H1 (cell line): ENCODE measurements at regions not wholly inside any gene's neighbourhood (a gene's known extent, or its start where the extent isn't known, plus 50 kb on each side); places are given as distances from the start of the nearest gene placed in this dataset.

Experiments used
- CTCF ChIA-PET: fragments of 300-600 bp; sonication (Branson Sonifier 250); formaldehyde crosslinking; loops from one replicate; lab custom pipeline; 2021; ENCODE audit not compliant: partially characterized antibody; lab: Charles Lee
- POLR2A ChIA-PET: fragments of 300-600 bp; sonication (Branson Sonifier 250); formaldehyde crosslinking; loops from one replicate; lab custom pipeline; 2021; ENCODE audit warnings: inconsistent platforms; ENCODE audit not compliant: partially characterized antibody; lab: Charles Lee
- DNase-seq, 2 experiments: peaks; one replicate each; pipeline versions ENCODE4 v3.0.0 to v3.0.0-alpha.2; 2010 to 2022; ENCODE audit warnings: low spot score in 2 of 2, low read depth in 1 of 2, mixed read lengths in 1 of 2
- FAIRE-seq: peaks from 2 replicates; lab custom pipeline; 2011; peaks lifted over from hg19 to GRCh38; lab: Jason Lieb, UNC
- H2AFZ ChIP-seq: 2 replicates; pipeline ENCODE4 v1.8.1; 2012; ENCODE audit warnings: low read length, inconsistent platforms
- H2AK5ac ChIP-seq: 2 replicates; pipeline ENCODE4 v1.6.1; 2013; ENCODE audit warnings: low read depth, low read length
- H2BK120ac ChIP-seq: replicated peaks from 2 replicates; pipeline ENCODE3; 2013; ENCODE audit warnings: low read depth, low read length, inconsistent platforms
- H2BK12ac ChIP-seq: 2 replicates; pipeline ENCODE4 v1.6.1; 2013; ENCODE audit warnings: low read depth, low read length
- H2BK15ac ChIP-seq: 2 replicates; pipeline ENCODE4 v1.6.1; 2013; ENCODE audit warnings: low read length
- H2BK20ac ChIP-seq: 2 replicates; pipeline ENCODE4 v1.6.1; 2013; ENCODE audit warnings: low read length
- H2BK5ac ChIP-seq: 2 replicates; pipeline ENCODE4 v1.6.1; 2013; ENCODE audit warnings: low read depth, low read length
- H3K14ac ChIP-seq: 2 replicates; pipeline ENCODE4 v1.6.1; 2013; ENCODE audit warnings: inconsistent platforms; ENCODE audit not compliant: insufficient read length
- H3K18ac ChIP-seq: 2 replicates; pipeline ENCODE4 v1.6.1; 2013; ENCODE audit warnings: low read length; ENCODE audit errors: extremely low read depth
- H3K23ac ChIP-seq: 2 replicates; pipeline ENCODE4 v1.6.1; 2013; ENCODE audit warnings: inconsistent platforms; ENCODE audit not compliant: insufficient read length
- H3K23me2 ChIP-seq: 2 replicates; pipeline ENCODE4 v1.6.1; 2013; ENCODE audit warnings: low read depth, low read length
- H3K27ac ChIP-seq: 2 replicates; pipeline ENCODE4 v1.6.1; 2011; ENCODE audit warnings: low read depth, low read length, inconsistent platforms
- H3K27me3 ChIP-seq, 4 experiments: replicated peaks in 1 of 4; 1 replicate in 1 of 4; 2 replicates in 3 of 4; pipeline versions ENCODE4 v1.6.1 to v1.8.1; 2011 to 2013; ENCODE audit warnings: low read length in 3 of 4, mild to moderate bottlenecking in 3 of 4, inconsistent platforms in 2 of 4, mixed read lengths in 2 of 4, moderate library complexity in 1 of 4; ENCODE audit not compliant: control insufficient read depth in 3 of 4, insufficient read depth in 3 of 4; ENCODE audit errors: extremely low read depth in 1 of 4
- H3K36me3 ChIP-seq, 4 experiments: 2 replicates each; pipeline versions ENCODE4 v1.6.1 to v1.8.1; 2011 to 2013; ENCODE audit warnings: mild to moderate bottlenecking in 4 of 4, low read length in 3 of 4, moderate library complexity in 2 of 4, control low read depth in 1 of 4, inconsistent platforms in 1 of 4; ENCODE audit not compliant: insufficient read depth in 4 of 4, control insufficient read depth in 2 of 4
- H3K4ac ChIP-seq: replicated peaks from 2 replicates; pipeline ENCODE3; 2013; ENCODE audit warnings: low read length, low read depth, mixed read lengths, inconsistent platforms; ENCODE audit not compliant: insufficient read length
- H3K4me1 ChIP-seq, 4 experiments: replicated peaks in 1 of 4; 1 replicate in 1 of 4; 2 replicates in 3 of 4; pipeline versions ENCODE4 v1.6.1 to v1.8.1; 2011 to 2013; ENCODE audit warnings: low read length in 3 of 4, inconsistent platforms in 2 of 4, mixed read lengths in 1 of 4; ENCODE audit not compliant: insufficient read depth in 4 of 4, control insufficient read depth in 3 of 4
- H3K4me2 ChIP-seq, 2 experiments: 2 replicates each; pipeline versions ENCODE4 v1.6.1 to v1.8.1; 2011 to 2013; ENCODE audit warnings: low read depth in 2 of 2, low read length in 2 of 2, control low read depth in 1 of 2, inconsistent platforms in 1 of 2, mild to moderate bottlenecking in 1 of 2; ENCODE audit not compliant: insufficient read depth in 1 of 2
- H3K4me3 ChIP-seq, 4 experiments: fragments of 200-600, 300-600 bp in 1 of 4; sonication (generic), shearing (Covaris generic), sonication (Bioruptor Twin) in 1 of 4; 2 replicates each; pipeline versions ENCODE4 v1.5.1 to v1.8.1; 2011 to 2016; ENCODE audit warnings: low read length in 4 of 4, low read depth in 3 of 4, control low read depth in 2 of 4, inconsistent platforms in 2 of 4, mild to moderate bottlenecking in 2 of 4, mixed read lengths in 1 of 4, moderate library complexity in 1 of 4; ENCODE audit not compliant: insufficient read depth in 2 of 4; ENCODE audit errors: extremely low read depth in 1 of 4
- H3K56ac ChIP-seq: replicated peaks from 2 replicates; pipeline ENCODE3; 2013; ENCODE audit warnings: low read depth, mild to moderate bottlenecking, mixed read lengths, low read length, inconsistent platforms; ENCODE audit not compliant: insufficient read length
- H3K79me1 ChIP-seq: 2 replicates; pipeline ENCODE4 v1.6.1; 2013; ENCODE audit warnings: low read depth, low read length, control low read depth
- H3K79me2 ChIP-seq, 2 experiments: 2 replicates each; pipeline versions ENCODE4 v1.6.1 to v1.8.1; 2012 to 2013; ENCODE audit warnings: low read length in 2 of 2, mild to moderate bottlenecking in 2 of 2, inconsistent platforms in 1 of 2; ENCODE audit not compliant: insufficient read depth in 2 of 2, control insufficient read depth in 1 of 2
- H3K9ac ChIP-seq, 4 experiments: replicated peaks in 1 of 4; 1 replicate in 1 of 4; 2 replicates in 3 of 4; pipeline versions ENCODE4 v1.6.1 to v1.8.1; 2011 to 2013; ENCODE audit warnings: low read depth in 3 of 4, low read length in 3 of 4, control low read depth in 2 of 4, mild to moderate bottlenecking in 2 of 4, moderate library complexity in 2 of 4, inconsistent platforms in 1 of 4; ENCODE audit errors: extremely low read depth in 1 of 4
- H3K9me3 ChIP-seq, 2 experiments: 2 replicates each; pipeline versions ENCODE4 v1.6.1 to v1.8.1; 2012 to 2013; ENCODE audit warnings: mild to moderate bottlenecking in 2 of 2, moderate library complexity in 2 of 2, control low read depth in 1 of 2, inconsistent platforms in 1 of 2, low read depth in 1 of 2, low read length in 1 of 2, mixed read lengths in 1 of 2; ENCODE audit not compliant: insufficient read depth in 2 of 2
- H4K20me1 ChIP-seq, 2 experiments: replicated peaks in 1 of 2; 2 replicates each; pipeline versions ENCODE3 to v1.8.1; 2011 to 2013; ENCODE audit warnings: inconsistent platforms in 2 of 2, low read length in 2 of 2, mild to moderate bottlenecking in 1 of 2; ENCODE audit not compliant: insufficient read depth in 2 of 2, control insufficient read depth in 1 of 2
- H4K5ac ChIP-seq: 2 replicates; pipeline ENCODE4 v1.6.1; 2013; ENCODE audit warnings: low read length, low read depth, mixed read lengths, inconsistent platforms; ENCODE audit not compliant: insufficient read length
- H4K8ac ChIP-seq: 2 replicates; pipeline ENCODE4 v1.8.0; 2013; ENCODE audit warnings: mild to moderate bottlenecking, moderate library complexity, low read length, inconsistent platforms; ENCODE audit not compliant: insufficient read depth; ENCODE audit errors: extremely low read depth
- H4K91ac ChIP-seq: replicated peaks from 2 replicates; pipeline ENCODE3; 2013; ENCODE audit warnings: low read length, mixed read lengths, inconsistent platforms; ENCODE audit not compliant: insufficient read length
- JUND ChIP-seq: IDR thresholded peaks from 2 replicates; pipeline ENCODE4 v1.6.1; 2011; ENCODE audit warnings: mild to moderate bottlenecking, improper control_type of control experiment, low read length
- MAX ChIP-seq: IDR thresholded peaks from 2 replicates; pipeline ENCODE4 v1.6.1; 2012; ENCODE audit warnings: inconsistent platforms
- WGBS, 2 experiments: shearing (Covaris generic) in 1 of 2; methylation state at CpG; one replicate each; pipeline versions ENCODE4 v1.1.6 to v1.1.7; 2013 to 2015; ENCODE audit warnings: low lambda C conversion rate in 2 of 2, mixed read lengths in 2 of 2, inconsistent platforms in 1 of 2, low coverage in 1 of 2, missing lambda C conversion rate in 1 of 2; ENCODE audit not compliant: insufficient replicate concordance in 2 of 2, insufficient coverage in 1 of 2, insufficient read length in 1 of 2; ENCODE audit errors: extremely low coverage in 1 of 2, missing lambda C conversion rate in 1 of 2; 5-methylcytosine and 5-hydroxymethylcytosine counted together

GRCh38 chr10:4686644-4686996, 139.4 kb upstream of the AKR1E2 start:
- no peak for FAIRE-seq
- H4K91ac ChIP-seq: no peak overlapping the region
- no peak for TF ChIP-seq MAX
- no peak for TF ChIP-seq JUND
- TF ChIP-seq, all 59 proteins: peak for 0
- WGBS, 2 experiments: 94% methylated on average over 4 of the region's 4 CpGs; no CpG with 5 or more reads in 1 of the 2 experiments
- no peak overlapping the region for H2AFZ ChIP-seq
- ChIA-PET CTCF (no interaction called here), POLR2A (no interaction called here)
- no peak overlapping the region for H3K4me3 ChIP-seq
- no peak overlapping the region for H3K56ac ChIP-seq
- H3K4ac ChIP-seq: no peak overlapping the region
- no peaks in the 10 kb centered on the region for H3K9me3 ChIP-seq
- no peaks in the 10 kb centered on the region for H3K27me3 ChIP-seq
- no peak overlapping the region for H3K23ac ChIP-seq
- no peak overlapping the region for H2BK20ac ChIP-seq
- H2BK15ac ChIP-seq: no peak overlapping the region
- no peak overlapping the region for H4K5ac ChIP-seq
- no peak overlapping the region for H3K9ac ChIP-seq
- H2AK5ac ChIP-seq: no peak overlapping the region
- no peaks in the 10 kb centered on the region for H3K4me1 ChIP-seq
- H3K14ac ChIP-seq: no peak overlapping the region
- H3K79me2 ChIP-seq: no peaks in the 10 kb centered on the region
- no peak overlapping the region for H2BK120ac ChIP-seq
- no peak overlapping the region for H2BK5ac ChIP-seq
- no peaks in the 10 kb centered on the region for H4K20me1 ChIP-seq
- no peaks in the 10 kb centered on the region; the same call in 1 of the 2 replicates for H3K23me2 ChIP-seq
- no peak overlapping the region for H3K4me2 ChIP-seq
- H2BK12ac ChIP-seq: no peak overlapping the region
- no peak for DNase-seq
- no peaks in the 10 kb centered on the region for H3K79me1 ChIP-seq
- H3K18ac ChIP-seq: no peak overlapping the region
- H3K36me3 ChIP-seq: no peaks in the 10 kb centered on the region
- no peak overlapping the region for H3K27ac ChIP-seq
- H4K8ac ChIP-seq: no peak overlapping the region
